Ovary (tissue), 7 donors: ENCODE measurements at regions not wholly inside any gene's neighbourhood (a gene's known extent, or its start where the extent isn't known, plus 50 kb on each side); places are given as distances from the start of the nearest gene placed in this dataset.

Experiments used
- DNase-seq, 5 donors: peaks; one replicate each; pipeline ENCODE4 v3.0.0-alpha.2; 2019 to 2020
- H3K27ac ChIP-seq, 2 donors: fragments of 200-600 bp; one replicate each; pipeline versions ENCODE4 v1.5.1 to v1.8.0; 2019 to 2022
- H3K27me3 ChIP-seq: fragments of 200-600 bp; one replicate; pipeline ENCODE4 v1.8.0; 2022
- H3K36me3 ChIP-seq: fragments of 200-600 bp; sonication (generic); one replicate; pipeline ENCODE4 v1.5.1; 2019
- H3K4me1 ChIP-seq: one replicate; pipeline ENCODE4 v1.8.1; 2013; ENCODE audit warnings: mild to moderate bottlenecking, moderate library complexity; ENCODE audit not compliant: insufficient read depth
- H3K4me3 ChIP-seq: fragments of 200-600 bp; sonication (generic); one replicate; pipeline ENCODE4 v1.5.1; 2017
- H3K9me3 ChIP-seq, 2 donors: fragments of 200-600 bp in 1 of 2; sonication (generic) in 1 of 2; one replicate each; pipeline versions ENCODE4 v1.5.1 to v1.8.1; 2013 to 2019; ENCODE audit warnings: mild to moderate bottlenecking in 1 of 2, moderate library complexity in 1 of 2
- CTCF ChIP-seq, 3 donors: fragments of 450-650 bp in 2 of 3; fragments of 200-600 bp in 1 of 3; IDR thresholded peaks; one replicate each; pipeline versions ENCODE4 v1.5.1 to v1.8.0; 2016 to 2022; ENCODE audit warnings: antibody characterized with exemption in 3 of 3, mild to moderate bottlenecking in 1 of 3
- EP300 ChIP-seq: sonication (generic); formaldehyde crosslinking; IDR thresholded peaks from one replicate; pipeline ENCODE4 v1.6.1; 2017; ENCODE audit warnings: antibody characterized with exemption
- POLR2A ChIP-seq: fragments of 450-650 bp; IDR thresholded peaks from one replicate; pipeline ENCODE4 v1.6.1; 2017; ENCODE audit warnings: antibody characterized with exemption, mild to moderate bottlenecking, moderate library complexity
- WGBS, 3 donors: extraction: QIAGEN DNeasy Blood & Tissue Kit in 1 of 3; methylation state at CpG; one replicate each; pipeline versions ENCODE4 v1.1.5 to v1.1.7; 2013 to 2017; 5-methylcytosine and 5-hydroxymethylcytosine counted together
- intact Hi-C, 4 donors: fragments of 100-400 bp; cut with DNase I; formaldehyde crosslinking; loops; one replicate each; pipeline versions ENCODE4 v1.11.0 to v1.15.1; 2022 to 2023
- donor health status: DM: no; HTN: no; CAD: no; lungs with moderate emphysema.
- donor health status: DM: no; HTN: no; CAD: no.
- donor health status: Bipolar disorder and iron deficiency.
- donor health status: DM: no; HTN: no; CAD: no.
- donor health status: DM: yes; HTN: yes; CAD: no.

- Histone ChIP-seq H3K4me3 (no peak overlapping the region), H3K27me3 (no peaks in the 10 kb centered on the region), H3K36me3 (no peaks in the 10 kb centered on the region), H3K9me3 (no peaks in the 10 kb centered on the region), H3K27ac (no peak overlapping the region), H3K4me1 (peaks cover 2% of the 10 kb centered on the region)
- 92 to 95% (median 93%) methylated on average over 4 of the region's 4 CpGs for WGBS, 3 donors
- no peak for TF ChIP-seq POLR2A
- no peak for TF ChIP-seq EP300
- TF ChIP-seq CTCF (IDR thresholded peaks at IDR 0.05) = no peak
- intact Hi-C loops = no loop called here
- no peak for DNase-seq
Observed at GRCh38 chr1:88371436-88372023, 312.5 kb upstream of the PKN2 start.

- Histone ChIP-seq H3K4me3 (no peak overlapping the region), H3K27me3 (no peaks in the 10 kb centered on the region), H3K36me3 (no peaks in the 10 kb centered on the region), H3K4me1 (no peaks in the 10 kb centered on the region), H3K27ac (no peak overlapping the region), H3K9me3 (no peaks in the 10 kb centered on the region)
- DNase-seq = no peak
- intact Hi-C loops = no loop called here
- no peak for TF ChIP-seq EP300
- no peak for TF ChIP-seq CTCF (IDR thresholded peaks at IDR 0.05)
- no peak for TF ChIP-seq POLR2A
- WGBS, 3 donors = 86 to 91% (median 90%) methylated on average over 1 of the region's 1 CpG
Observed at GRCh38 chr1:88375977-88376376, 308.1 kb upstream of the PKN2 start.

- Histone ChIP-seq H3K4me3 (no peak overlapping the region), H3K27me3 (no peaks in the 10 kb centered on the region), H3K4me1 (no peaks in the 10 kb centered on the region), H3K9me3 (no peaks in the 10 kb centered on the region), H3K36me3 (no peaks in the 10 kb centered on the region), H3K27ac (no peak overlapping the region)
- no peak for TF ChIP-seq CTCF (IDR thresholded peaks at IDR 0.05)
- TF ChIP-seq EP300 = no peak
- no peak for TF ChIP-seq POLR2A
- DNase-seq = no peak
- intact Hi-C loops = no loop called here
Observed at GRCh38 chr1:88376421-88376820, 307.7 kb upstream of the PKN2 start.

GRCh38 chr1:88378560-88378959, 305.5 kb upstream of the PKN2 start:
- no peak overlapping the region for H3K4me3 ChIP-seq
- WGBS, 3 donors = 16 to 24% (median 16%) methylated on average over 3 of the region's 3 CpGs
- intact Hi-C loops = no loop called here
- no peaks in the 10 kb centered on the region for H3K27me3 ChIP-seq
- no peak for TF ChIP-seq POLR2A
- no peak for TF ChIP-seq EP300
- TF ChIP-seq CTCF (IDR thresholded peaks at IDR 0.05) = no peak
- DNase-seq = no peak
- no peaks in the 10 kb centered on the region for H3K4me1 ChIP-seq
- H3K9me3 ChIP-seq = no peaks in the 10 kb centered on the region
- no peaks in the 10 kb centered on the region for H3K36me3 ChIP-seq
- H3K27ac ChIP-seq = no peak overlapping the region
